Neural cell (in vitro differentiated cells): ENCODE measurements at regions not wholly inside any gene's neighbourhood (a gene's known extent, or its start where the extent isn't known, plus 50 kb on each side); places are given as distances from the start of the nearest gene placed in this dataset.

Experiments
- POLR2AphosphoS5 ChIP-seq: IDR thresholded peaks from 2 replicates; pipeline ENCODE4 v1.6.1; 2012
- TAF1 ChIP-seq: IDR thresholded peaks from 2 replicates; pipeline ENCODE4 v1.6.1; 2012; ENCODE audit warnings: low read depth
- TF ChIP-seq, protein P1 (sequence below): fragments of 450-650 bp; IDR thresholded peaks from 2 replicates; pipeline ENCODE4 v1.5.1; 2014; ENCODE audit warnings: antibody characterized with exemption, mild to moderate bottlenecking, moderate library complexity; ENCODE audit not compliant: poor library complexity, severe bottlenecking

DNA sequence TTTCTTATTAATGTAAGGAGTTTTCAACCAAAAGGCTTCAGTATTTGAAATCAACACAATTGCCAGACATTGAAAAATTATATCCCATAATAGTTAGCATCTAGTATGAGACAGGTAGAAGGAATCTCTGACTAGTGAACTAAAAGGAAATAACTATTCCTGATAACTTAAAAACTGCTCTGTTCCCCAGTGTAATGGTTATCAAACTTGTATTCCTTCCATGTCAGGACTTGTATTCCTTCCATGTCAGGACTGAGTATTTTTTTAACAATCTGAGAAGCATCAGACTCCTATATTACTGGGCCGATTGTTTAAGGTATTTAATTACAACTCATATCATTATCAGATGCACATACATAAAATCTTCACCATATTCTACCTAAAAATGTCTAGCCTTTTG lies 238.5 kb downstream of the HNMT start:
- TF ChIP-seq, protein P1, sequence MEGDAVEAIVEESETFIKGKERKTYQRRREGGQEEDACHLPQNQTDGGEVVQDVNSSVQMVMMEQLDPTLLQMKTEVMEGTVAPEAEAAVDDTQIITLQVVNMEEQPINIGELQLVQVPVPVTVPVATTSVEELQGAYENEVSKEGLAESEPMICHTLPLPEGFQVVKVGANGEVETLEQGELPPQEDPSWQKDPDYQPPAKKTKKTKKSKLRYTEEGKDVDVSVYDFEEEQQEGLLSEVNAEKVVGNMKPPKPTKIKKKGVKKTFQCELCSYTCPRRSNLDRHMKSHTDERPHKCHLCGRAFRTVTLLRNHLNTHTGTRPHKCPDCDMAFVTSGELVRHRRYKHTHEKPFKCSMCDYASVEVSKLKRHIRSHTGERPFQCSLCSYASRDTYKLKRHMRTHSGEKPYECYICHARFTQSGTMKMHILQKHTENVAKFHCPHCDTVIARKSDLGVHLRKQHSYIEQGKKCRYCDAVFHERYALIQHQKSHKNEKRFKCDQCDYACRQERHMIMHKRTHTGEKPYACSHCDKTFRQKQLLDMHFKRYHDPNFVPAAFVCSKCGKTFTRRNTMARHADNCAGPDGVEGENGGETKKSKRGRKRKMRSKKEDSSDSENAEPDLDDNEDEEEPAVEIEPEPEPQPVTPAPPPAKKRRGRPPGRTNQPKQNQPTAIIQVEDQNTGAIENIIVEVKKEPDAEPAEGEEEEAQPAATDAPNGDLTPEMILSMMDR = no peak
- TF ChIP-seq POLR2AphosphoS5 = no peak
- no peak for TF ChIP-seq TAF1
